ACHN (cell line): ENCODE measurements at regions not wholly inside any gene's neighbourhood (a gene's known extent, or its start where the extent isn't known, plus 50 kb on each side); places are given as distances from the start of the nearest gene placed in this dataset.
"Not testable (repeated sequence)": the region's sequence is repeated elsewhere in the genome, so short reads cannot be mapped to it uniquely, and the experiment has no call there.

Experiments
- DNase-seq: peaks from one replicate; pipeline ENCODE4 v3.0.0-alpha.2; 2015
- in situ Hi-C: cut with HindIII; loops from 2 replicates; pipeline ENCODE4 v1.10.0; 2017; ENCODE audit warnings: low sequenced_read_pairs, low pct_ligation_motif_present, low pct_unique_long_range_greater_than_20kb

GRCh38 chr6:166848979-166849748 lies 107.2 kb downstream of the RNASET2 start:
- in situ Hi-C loops: no loop called here
- no peak for DNase-seq

GRCh38 chr6:166846446-166847142 lies 109.8 kb downstream of the RNASET2 start:
- DNase-seq, in situ Hi-C loops: not testable (repeated sequence)

DNA sequence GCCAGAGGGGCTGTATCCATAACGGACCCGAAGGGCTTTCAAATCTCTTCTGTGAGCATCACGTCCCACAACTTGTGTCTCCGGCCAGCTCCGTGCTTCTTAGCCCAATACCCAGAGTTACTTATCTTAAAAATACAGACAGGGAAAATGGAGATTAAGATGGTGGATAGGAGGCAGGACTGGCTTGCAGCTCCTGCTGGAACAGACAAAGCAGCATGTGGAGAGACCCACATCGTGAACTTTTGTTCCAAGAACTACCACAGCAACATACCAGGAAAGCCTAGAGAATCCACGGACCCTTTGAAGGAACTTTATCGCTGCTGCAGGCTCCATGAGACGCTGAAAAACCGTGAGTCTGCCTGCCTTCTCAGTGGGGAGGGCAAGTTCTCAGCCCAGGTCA lies 113.7 kb downstream of the RNASET2 start:
- in situ Hi-C loops: no loop called here
- no peak for DNase-seq

DNA sequence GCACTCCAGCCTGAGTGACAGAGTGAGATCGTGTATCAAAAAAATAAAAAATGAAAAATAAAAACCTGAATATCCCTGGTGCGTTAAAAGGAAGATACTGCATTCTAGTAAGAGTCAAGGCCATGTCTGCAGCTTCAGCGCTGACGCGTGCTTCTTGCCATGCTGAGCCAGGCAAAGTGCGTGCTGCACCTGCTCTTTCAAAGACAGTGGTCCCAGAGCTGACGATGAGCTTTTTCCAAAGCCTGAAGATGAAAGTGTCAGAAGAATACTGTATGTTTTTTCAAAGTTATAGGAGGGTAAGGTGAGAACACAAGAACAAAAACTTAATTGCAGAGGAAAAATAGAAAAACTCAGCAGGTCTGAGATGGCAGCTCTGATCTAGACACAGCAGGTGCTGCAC lies 115.1 kb downstream of the RNASET2 start:
- no peak for DNase-seq
- in situ Hi-C loops: no loop called here

- no peak for DNase-seq
- in situ Hi-C loops: no loop called here
These were observed 116.8 kb downstream of the RNASET2 start for GRCh38 chr6:166839569-166839968.

GRCh38 chr6:166838987-166839386 lies 117.4 kb downstream of the RNASET2 start:
- in situ Hi-C loops: no loop called here

DNA sequence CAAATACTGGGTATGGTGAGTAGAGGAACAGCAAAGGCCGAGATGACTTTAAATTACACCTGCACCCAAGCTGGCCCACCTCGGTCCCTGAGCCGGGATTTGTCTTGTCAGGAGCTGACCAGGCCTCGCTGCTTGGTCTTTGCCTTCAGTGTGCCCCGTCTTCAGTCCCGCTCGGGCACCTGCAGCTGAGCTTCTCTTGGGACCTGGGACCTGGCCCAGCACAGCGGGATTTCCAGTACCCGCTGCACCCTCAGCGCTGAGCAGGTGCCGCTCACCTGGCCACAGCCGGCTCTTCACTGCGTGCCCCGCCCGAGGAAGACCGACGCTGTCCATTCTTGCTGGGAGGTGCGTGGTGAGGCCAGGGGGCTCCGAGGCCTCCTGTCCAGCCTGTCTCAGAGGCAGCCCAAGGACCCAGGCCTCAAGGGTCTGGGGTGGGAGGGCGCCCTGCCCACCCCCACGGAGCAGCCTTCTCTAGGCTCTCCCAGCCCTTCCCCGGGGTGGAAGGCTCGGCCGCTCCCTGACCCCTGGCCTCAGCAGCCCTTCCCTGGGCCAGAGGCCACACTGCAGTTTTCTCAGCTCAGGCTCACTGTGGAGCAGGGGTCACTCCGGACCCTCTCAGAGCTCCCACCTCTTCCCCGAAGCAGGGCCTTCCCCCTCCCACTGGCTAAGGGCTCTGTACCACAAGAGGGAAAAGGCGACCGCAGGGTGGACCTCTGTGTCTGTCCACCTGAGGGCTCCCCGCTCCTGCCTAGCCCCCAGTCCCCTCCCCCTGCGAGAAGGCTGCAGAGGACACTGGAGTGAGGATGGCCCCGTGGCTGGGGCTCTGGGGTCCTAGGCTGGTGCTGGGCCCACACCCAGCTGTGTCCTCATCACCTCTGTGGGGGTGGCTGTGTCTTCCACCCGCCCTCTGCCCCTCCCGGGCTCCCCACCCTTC lies 119.3 kb downstream of the RNASET2 start:
- in situ Hi-C loops: no loop called here

More at GRCh38 chr6:166838987-166839386, 117.4 kb downstream of the RNASET2 start:
- no peak for DNase-seq

GRCh38 chr6:166834049-166834448 lies 122.3 kb downstream of the RNASET2 start:
- in situ Hi-C loops: no loop called here
- no peak for DNase-seq

More for the DNA sequence above, 119.3 kb downstream of the RNASET2 start:
- no peak for DNase-seq

DNA sequence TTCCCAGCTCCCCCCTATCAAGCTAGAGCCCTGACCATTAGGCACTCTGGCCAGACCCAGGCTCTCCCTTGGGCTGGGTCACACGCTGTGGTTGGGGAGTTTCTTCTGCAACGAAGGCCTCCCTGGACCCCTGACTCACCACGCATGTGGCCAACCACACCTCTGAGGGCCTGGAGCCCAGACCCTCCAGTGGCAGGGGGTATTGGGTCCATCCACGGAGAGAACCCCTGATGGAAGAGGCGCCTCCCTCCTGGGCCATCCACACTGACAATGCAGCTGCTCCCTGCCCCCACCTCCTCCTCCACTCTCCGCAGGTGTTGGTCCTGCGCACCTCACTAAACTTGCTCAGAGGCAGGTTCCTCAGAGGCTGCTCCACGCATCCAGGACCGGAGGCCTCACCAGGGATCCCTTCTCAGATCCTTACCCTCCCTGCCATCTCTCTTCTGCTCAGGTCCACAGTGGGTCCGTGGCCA lies 125.4 kb downstream of the RNASET2 start:
- in situ Hi-C loops: no loop called here
- DNase-seq: no peak

GRCh38 chr6:166830185-166830890 lies 126.0 kb downstream of the RNASET2 start:
- no peak for DNase-seq
- in situ Hi-C loops: no loop called here

GRCh38 chr6:166826264-166826663 lies 130.1 kb downstream of the RNASET2 start:
- in situ Hi-C loops: no loop called here
- DNase-seq: no peak

GRCh38 chr6:166825553-166826145 lies 130.7 kb downstream of the RNASET2 start:
- no peak for DNase-seq
- in situ Hi-C loops: no loop called here

DNA sequence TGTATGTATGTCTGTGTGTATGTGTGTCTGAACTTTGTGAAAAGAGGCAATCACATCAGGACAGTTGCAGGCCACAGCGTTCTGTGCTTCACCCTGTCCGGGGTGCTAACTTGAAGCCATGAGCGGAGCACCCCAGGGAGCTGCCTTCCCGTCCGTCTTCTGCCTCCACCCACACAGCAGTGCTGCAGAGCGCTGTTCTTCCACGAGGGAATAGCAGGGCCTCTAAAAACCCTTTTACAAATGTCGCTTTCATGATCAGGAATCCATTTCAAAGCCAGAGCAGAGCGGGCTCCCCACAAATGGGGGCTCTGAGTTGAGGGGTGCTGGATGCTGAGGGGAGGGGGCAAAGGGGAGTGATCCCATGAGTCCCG lies 131.5 kb downstream of the RNASET2 start:
- DNase-seq: no peak
- in situ Hi-C loops: no loop called here

- in situ Hi-C loops: no loop called here
- DNase-seq: no peak
These were observed 132.0 kb downstream of the RNASET2 start for GRCh38 chr6:166824146-166824879.

- in situ Hi-C loops: no loop called here
- no peak for DNase-seq
These were observed 133.7 kb downstream of the RNASET2 start for GRCh38 chr6:166822609-166823008.

DNA sequence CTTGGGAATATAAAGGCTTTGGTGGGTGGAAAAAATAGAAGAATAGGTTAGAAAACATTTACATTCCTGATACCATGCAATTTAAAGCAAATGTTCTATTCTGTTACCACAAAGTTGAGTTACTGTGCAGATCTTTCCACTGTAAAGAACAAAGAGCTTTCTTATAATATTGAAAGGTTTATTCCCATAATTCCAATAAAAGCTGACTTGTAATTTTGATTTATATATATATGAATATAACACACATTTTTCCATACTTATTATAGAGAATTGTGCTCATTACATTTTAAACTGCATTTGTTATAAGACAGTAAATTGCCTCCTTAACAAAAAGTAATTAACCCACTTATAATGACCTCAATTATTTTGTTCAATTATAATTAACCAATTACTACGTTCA lies 135.9 kb downstream of the RNASET2 start:
- in situ Hi-C loops: no loop called here
- DNase-seq: no peak

GRCh38 chr6:166820070-166820469 lies 136.3 kb downstream of the RNASET2 start:
- no peak for DNase-seq
- in situ Hi-C loops: no loop called here
